GM21717 (cell line): ENCODE measurements at regions not wholly inside any gene's neighbourhood (a gene's known extent, or its start where the extent isn't known, plus 50 kb on each side); places are given as distances from the start of the nearest gene placed in this dataset.
"Not testable (repeated sequence)": the region's sequence is repeated elsewhere in the genome, so short reads cannot be mapped to it uniquely, and the experiment has no call there.

Experiments used
- ATAC-seq: cut with Tn5 transposase; IDR thresholded peaks from one replicate; pipeline ENCODE4 v1.9.1; 2021; ENCODE audit warnings: mild to moderate bottlenecking, moderate library complexity; ENCODE audit not compliant: unreplicated experiment

DNA sequence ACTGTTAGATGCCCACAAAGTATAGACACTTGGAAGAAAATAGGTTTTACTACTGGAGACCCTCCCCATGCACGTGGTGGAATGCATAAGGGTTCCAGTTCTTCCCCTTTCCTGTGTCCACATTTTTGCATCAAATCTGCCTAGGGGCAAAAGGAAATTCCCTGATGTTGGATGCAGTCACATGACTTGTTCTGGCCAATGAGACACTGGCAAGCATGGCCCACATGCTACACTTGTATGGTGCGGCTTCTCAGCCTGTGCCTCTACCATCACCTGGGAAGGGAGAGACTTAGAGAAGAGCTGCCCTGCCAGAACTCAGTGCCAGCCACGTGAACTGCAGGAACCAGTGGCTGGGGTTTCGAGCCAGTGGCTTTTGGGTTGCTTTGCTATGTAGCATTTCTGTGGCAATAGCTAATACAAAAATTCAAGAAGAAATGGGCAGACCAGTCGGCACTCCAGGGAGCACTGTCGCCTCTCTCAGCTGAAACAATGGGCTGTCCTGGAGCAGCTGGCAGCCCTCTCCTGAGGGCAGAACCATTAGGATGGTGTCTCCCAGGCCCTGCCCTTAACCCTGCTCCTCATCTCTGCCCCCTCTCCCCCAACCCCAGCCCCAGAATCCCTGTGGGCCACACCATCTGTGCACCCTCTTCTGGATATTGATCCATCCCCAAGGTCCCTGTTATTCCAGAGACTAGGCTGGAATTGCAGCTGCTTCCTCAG, 634.0 kb downstream of the UQCRFS1 start:
- no peak for ATAC-seq

- ATAC-seq: no peak
Measured at GRCh38 chr19:28578208-28578607, 634.7 kb downstream of the UQCRFS1 start.

GRCh38 chr19:28577666-28578065, 635.3 kb downstream of the UQCRFS1 start:
- ATAC-seq: no peak

GRCh38 chr19:28577233-28577632, 635.7 kb downstream of the UQCRFS1 start:
- no peak for ATAC-seq

DNA sequence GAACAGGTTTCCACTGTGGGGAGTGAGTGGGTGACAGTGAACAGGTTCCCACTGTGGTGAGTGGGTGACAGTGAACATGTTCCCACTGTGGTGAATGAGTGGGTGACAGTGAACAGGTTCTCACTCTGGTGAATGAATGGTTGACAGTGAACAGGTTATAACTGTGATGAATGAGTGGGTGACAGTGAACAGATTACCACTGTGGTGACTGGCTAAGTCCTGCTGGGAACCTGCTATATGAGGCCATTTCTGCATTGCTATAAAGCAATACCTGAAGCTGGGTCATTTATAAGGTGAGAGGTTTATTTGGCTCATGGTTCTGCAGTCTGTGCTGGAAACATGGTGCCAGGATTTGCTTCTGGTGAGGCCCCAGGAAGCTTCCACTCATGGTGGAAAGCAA, 637.1 kb downstream of the UQCRFS1 start:
- no peak for ATAC-seq

DNA sequence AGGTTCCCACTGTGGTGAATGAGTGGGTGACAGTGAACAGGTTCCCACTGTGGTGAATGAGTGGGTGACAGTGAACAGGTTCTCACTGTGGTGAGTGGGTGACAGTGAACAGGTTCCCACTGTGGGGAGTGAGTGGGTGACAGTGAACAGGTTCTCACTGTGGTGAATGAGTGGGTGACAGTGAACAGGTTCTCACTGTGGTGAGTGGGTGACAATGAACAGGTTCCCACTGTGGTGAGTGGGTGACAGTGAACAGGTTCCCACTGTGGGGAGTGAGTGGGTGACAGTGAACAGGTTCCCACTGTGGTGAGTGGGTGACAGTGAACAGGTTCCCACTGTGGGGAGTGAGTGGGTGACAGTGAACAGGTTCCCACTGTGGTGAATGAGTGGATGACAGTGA, 637.6 kb downstream of the UQCRFS1 start:
- not testable (repeated sequence) for ATAC-seq

DNA sequence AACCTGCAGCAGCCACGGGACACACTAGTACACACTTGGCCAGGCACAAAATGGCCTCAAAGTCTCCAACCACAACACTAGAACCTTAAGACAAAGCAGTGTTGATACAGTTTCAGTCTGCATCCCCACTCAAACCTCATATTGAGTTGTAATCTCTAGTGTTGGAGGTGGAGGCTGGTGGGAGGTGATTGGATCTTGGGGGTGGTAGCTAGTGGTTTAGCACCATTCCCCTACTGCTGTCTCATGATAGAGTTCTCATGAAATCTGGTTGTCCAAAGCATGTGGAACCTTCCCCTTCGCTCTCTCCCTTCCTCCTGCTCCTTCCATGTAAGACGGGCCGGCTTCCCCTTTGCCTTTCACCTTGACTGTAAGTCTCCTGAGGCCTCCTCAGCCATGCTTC, 638.7 kb downstream of the UQCRFS1 start:
- no peak for ATAC-seq

- no peak for ATAC-seq
Measured at GRCh38 chr19:28569132-28570131, 643.5 kb downstream of the UQCRFS1 start.

GRCh38 chr19:28567834-28568233, 645.1 kb downstream of the UQCRFS1 start:
- ATAC-seq: no peak

DNA sequence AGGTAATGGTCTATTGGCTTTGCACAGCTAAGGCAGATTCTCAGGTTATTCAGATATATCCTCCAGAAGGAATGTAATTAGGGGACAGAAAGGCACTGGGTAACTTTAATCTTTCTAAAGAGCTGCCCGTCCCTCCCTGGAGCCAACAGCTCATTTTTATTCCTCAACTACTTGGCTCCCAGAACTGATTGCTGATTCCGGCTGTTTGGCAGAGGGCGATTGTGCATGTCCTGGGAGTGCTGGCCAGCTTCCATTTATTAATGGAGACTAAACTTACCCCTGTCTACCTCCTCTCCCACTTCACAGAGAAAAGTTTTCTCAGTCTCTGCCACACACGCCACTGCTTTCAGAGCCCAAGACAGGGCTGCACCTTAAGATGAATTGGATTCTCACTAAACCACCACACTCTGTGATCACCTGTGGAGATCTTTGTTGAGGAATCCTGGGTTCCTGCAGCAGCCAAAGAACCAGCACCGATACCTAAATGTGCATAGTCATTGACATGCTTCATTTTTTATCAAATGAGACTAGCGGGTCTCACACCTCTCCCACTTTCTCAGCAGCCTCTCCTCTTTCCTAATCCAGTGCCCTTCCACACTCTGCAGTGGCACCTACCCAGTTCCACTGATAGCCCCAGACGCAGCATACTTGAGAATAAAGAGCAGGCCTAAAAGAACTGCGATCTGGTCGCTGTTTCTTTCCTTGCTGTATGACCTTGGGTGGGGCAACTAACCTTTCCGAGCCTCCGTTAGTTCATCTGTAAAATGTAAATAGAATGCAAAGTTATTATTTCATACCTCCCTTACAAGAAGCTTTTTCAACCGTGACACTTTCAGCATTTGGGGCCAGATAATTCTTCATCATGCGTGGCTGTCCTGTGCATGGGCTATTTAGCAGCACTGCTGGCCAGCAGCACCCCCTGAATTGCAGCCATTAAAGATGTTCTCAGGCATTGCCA, 648.7 kb downstream of the UQCRFS1 start:
- no peak for ATAC-seq

DNA sequence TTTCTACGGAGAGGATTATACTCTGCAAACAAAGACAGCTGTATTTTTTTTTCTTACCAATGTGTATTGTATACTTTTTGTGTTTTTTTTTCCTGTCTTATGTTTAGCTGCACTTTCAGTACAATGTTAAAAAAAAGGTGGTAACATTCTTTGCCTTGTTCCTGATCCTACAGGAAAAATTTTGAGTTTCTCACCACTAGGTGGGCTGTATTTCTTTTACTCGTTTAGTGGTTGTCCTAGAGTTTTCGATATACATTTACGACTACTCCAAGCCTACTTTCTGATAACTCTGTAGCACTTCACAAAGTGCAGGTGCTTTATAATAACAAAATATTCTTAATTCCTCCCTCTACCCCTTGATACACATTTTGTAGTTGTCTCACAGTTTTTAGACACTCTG, 652.2 kb downstream of the UQCRFS1 start:
- ATAC-seq: no peak

GRCh38 chr19:28558783-28559182, 654.2 kb downstream of the UQCRFS1 start:
- ATAC-seq: no peak

GRCh38 chr19:28556371-28556770, 656.6 kb downstream of the UQCRFS1 start:
- ATAC-seq: no peak

DNA sequence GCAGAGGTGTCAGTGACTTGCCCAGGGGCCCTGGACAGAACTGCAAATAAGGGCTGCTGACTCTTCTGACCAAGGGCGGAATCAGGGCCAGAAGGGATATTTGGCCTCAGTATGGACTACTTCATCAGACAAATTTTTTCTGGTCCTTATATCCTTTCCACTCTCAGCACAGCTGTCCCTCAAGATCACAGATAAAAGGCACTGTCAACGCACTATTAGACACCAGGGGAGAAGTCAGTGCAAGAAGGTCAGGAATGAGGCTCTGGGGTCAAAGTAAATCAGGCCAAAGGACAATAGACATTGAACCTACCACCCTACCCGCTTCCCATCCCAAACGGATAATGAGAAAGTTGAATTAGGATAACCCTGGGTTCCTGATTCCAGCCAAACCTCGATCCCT, 657.6 kb downstream of the UQCRFS1 start:
- no peak for ATAC-seq

DNA sequence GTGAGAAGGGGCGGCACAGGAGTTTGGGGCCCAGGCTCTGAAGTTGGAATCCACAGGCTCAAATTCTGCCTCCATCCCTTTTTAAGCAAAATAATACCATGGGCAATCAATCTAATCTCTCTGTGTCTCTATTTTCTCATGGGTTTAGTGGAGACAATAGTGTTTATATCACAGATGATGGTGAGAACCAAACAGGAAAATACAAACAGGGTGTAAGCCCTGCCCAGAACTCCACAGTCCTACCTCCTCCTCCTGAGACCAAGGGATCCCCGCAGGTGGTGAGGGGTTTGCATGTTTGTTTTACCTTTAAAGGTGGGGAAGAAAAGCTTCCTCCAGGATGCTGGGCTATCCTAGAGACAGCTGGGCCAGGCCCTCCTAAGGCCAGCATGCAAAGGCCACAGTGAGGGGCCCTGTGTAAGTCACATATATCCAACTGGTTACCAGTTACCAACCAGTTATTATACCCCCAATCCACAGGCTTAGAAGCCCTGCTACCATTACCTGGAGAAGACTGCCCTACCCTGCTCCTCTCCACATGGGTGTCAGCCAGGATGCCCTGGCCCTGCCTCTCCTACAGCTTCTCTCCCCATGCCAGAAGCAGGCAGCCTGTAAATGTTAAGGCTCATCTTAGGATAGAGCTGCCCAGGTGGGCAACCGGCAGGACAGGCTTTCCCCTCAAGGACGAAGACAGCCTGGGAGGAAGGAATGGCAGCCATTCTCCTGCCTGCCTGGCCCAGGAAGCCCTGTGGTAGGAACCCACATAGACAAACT, 658.4 kb downstream of the UQCRFS1 start:
- no peak for ATAC-seq

DNA sequence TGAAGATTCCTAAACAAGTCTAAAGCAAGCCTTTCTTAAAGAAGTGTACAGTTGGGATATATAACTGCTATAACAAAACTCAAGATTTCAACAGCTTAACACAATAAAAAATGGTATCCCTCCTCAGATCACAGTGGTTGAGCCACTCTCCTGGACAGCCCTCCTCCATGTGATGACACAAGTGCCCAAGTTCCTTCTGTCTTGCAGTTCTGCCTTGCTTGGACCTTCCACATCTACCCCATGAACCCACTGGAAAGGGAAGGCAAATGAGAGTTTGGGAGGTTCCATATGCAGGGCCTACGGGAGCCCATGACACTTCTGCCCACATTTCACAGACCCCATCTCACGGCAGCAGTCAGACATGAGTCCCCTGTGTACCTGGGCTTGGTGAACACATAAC, 659.2 kb downstream of the UQCRFS1 start:
- no peak for ATAC-seq

DNA sequence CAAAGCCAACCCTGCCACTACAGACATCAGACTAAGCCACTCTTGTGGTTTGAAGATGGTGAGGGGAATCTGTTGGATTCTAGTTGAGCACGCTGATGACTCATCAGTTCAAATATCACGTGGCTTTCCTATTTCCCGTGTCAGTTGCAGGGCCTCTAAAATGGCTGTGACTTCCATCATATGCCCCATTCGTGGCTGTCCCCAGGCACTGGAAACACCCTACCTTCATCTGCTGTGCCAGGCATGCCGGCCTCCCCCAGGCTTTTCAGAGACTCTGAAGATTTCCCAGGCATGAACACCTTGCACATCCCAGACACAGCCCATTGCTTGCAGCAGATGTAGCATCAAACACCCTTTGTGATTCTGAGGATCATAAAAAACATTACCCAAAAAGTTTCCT, 659.9 kb downstream of the UQCRFS1 start:
- ATAC-seq: no peak

- no peak for ATAC-seq
Measured at GRCh38 chr19:28549680-28550277, 663.2 kb downstream of the UQCRFS1 start.

- no peak for ATAC-seq
Measured at GRCh38 chr19:28546148-28546685, 666.7 kb downstream of the UQCRFS1 start.
